ENCODE measurements at regions not wholly inside any gene's neighbourhood (a gene's known extent, or its start where the extent isn't known, plus 50 kb on each side); places are given as distances from the start of the nearest gene placed in this dataset.
"Not testable (repeated sequence)": the region's sequence is repeated elsewhere in the genome, so short reads cannot be mapped to it uniquely, and the experiment has no call there.

DNA sequence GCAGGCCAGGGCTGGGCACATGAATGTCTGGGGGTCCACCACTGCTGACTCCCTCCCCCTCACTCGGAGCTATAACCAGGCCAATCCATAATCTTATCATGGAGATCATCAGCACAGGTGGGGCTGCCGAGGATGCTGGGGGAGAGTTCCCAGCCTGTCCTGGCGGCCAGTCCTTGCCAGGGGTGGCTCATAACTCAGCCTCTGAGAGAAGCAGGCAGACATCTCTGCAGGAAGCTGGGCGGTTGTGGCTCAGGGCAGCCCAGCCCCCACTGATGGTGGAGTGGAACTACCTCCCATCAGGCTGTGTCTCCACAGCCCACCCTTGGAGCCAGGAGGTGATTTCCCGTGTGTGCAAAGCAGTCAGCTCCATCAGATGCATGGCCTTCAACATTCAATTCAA, 109.4 kb upstream of the ZNF92 start:
- H3K4me1 ChIP-seq (ENCODE audit: control insufficient read depth in 1 of 2, insufficient read depth in 1 of 2, low read depth in 1 of 2, low read length in 1 of 2) = no peaks in the 10 kb centered on the region
- H3K9me3 ChIP-seq = no peaks in the 10 kb centered on the region
- peaks cover 31% of the 10 kb centered on the region for H3K27me3 ChIP-seq
- H3K27ac ChIP-seq = no peak overlapping the region
- no peak for TF ChIP-seq CTCF (IDR thresholded peaks at IDR 0.05)
- no peaks in the 10 kb centered on the region for H3K36me3 ChIP-seq
- no peak overlapping the region for H3K4me3 ChIP-seq (ENCODE audit: low read depth in 1 of 2, low read length in 1 of 2)

GRCh38 chr7:65260673-65261072, 113.0 kb upstream of the ZNF92 start:
- H3K27me3 ChIP-seq = peaks cover 11% of the 10 kb centered on the region
- not testable (repeated sequence) for H3K4me3 ChIP-seq (ENCODE audit: low read depth in 1 of 2, low read length in 1 of 2); H3K4me1 ChIP-seq (ENCODE audit: control insufficient read depth in 1 of 2, insufficient read depth in 1 of 2, low read depth in 1 of 2, low read length in 1 of 2); H3K27ac ChIP-seq; H3K36me3 ChIP-seq; H3K9me3 ChIP-seq

DNA sequence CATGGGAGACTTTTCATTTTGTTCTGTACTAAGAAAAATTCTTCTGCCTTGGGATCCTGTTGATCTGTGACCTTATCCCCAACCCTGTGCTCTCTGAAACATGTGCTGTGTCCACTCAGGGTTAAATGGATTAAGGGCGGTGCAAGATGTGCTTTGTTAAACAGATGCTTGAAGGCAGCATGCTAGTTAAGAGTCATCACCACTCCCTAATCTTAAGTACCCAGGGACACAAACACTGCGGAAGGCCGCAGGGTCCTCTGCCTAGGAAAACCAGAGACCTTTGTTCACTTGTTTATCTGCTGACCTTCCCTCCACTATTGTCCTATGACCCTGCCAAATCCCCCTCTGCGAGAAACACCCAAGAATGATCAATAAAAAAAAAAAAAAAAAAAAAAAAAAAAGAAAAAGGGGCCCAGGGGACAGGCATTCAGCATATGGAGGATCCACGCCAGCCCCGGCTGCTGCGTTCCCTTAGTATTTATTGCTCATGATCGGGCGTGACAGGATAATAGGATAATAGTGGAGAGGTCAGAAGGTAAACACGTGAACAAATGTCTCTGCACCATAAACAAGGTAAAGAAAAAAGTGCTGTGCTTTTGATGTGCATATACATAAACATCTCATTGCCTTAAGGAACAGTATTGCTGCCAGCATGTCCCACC, 113.7 kb upstream of the ZNF92 start:
- not testable (repeated sequence) for H3K9me3 ChIP-seq, H3K27ac ChIP-seq

DNA sequence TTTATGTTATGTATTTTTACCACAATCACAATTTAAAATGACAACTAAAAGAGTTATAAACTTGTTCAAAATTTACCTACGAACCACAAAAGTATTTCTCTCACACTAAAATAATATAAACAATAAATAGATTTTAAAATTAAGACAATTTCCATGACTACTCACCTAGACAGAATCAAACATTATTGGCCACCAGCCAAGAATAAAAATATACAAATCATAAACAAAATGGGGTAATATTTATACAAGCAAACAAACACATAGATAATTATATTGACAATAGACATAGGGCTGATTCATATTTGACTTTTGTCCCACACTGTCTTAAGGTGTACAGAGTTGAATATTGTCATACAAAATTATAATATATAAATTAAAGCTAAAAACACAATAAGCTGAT, 119.6 kb upstream of the ZNF92 start:
- no peaks in the 10 kb centered on the region for H3K4me1 ChIP-seq (ENCODE audit: control insufficient read depth in 1 of 2, insufficient read depth in 1 of 2, low read depth in 1 of 2, low read length in 1 of 2)
- H3K36me3 ChIP-seq = no peaks in the 10 kb centered on the region
- no peak overlapping the region for H3K27ac ChIP-seq
- no peaks in the 10 kb centered on the region for H3K9me3 ChIP-seq
- no peak for TF ChIP-seq CTCF (IDR thresholded peaks at IDR 0.05)
- H3K27me3 ChIP-seq = peaks cover 73% of the 10 kb centered on the region
- no peak overlapping the region for H3K4me3 ChIP-seq (ENCODE audit: low read depth in 1 of 2, low read length in 1 of 2)

More for the DNA sequence above, 113.7 kb upstream of the ZNF92 start:
- not testable (repeated sequence) for H3K4me3 ChIP-seq (ENCODE audit: low read depth in 1 of 2, low read length in 1 of 2); H3K36me3 ChIP-seq; H3K4me1 ChIP-seq (ENCODE audit: control insufficient read depth in 1 of 2, insufficient read depth in 1 of 2, low read depth in 1 of 2, low read length in 1 of 2)
- peaks cover 18% of the 10 kb centered on the region for H3K27me3 ChIP-seq

- no peak for TF ChIP-seq CTCF (IDR thresholded peaks at IDR 0.05)
- no peaks in the 10 kb centered on the region for H3K36me3 ChIP-seq
- H3K9me3 ChIP-seq = no peaks in the 10 kb centered on the region
- no peak overlapping the region for H3K27ac ChIP-seq
- H3K4me3 ChIP-seq (ENCODE audit: low read depth in 1 of 2, low read length in 1 of 2) = peak overlapping the region in 1 of 2 experiments; percentile 22
- peaks cover 76% of the 10 kb centered on the region for H3K27me3 ChIP-seq
- no peaks in the 10 kb centered on the region for H3K4me1 ChIP-seq (ENCODE audit: control insufficient read depth in 1 of 2, insufficient read depth in 1 of 2, low read depth in 1 of 2, low read length in 1 of 2)
Measured at GRCh38 chr7:65251851-65252620, 121.6 kb upstream of the ZNF92 start.

DNA sequence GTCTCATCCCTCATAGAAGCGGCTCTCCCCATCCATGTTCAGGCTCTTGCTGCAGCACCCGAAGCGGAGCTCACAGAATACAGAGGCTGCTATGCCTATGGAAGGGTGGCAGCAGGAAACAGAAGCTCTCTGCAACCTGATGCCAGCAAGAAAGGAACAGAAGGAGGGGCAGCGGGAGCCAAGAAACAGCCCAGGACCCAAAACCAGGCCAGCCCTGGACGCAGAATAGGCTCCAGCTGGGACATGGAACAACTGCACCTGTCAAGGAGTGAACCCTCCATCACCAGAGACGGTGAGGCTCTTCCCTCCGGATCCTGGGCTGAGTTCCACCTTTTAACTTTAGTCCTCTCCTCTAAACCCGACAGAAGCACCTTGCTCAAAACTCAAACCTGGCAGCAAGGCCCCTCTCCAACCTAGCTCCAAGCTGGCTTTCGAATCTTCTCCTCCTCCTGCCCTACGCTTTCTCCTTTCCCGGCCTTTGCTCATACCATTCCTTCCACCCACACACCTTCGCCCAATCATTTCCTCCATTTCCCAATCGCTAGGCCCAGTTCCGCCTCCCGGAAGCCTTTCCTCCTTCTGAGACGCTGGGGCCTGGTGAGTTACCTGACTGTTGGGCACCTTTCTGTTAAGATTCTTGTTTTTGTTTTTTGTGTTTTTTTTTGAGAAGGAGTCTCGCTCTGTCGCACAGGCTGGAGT, 122.8 kb upstream of the ZNF92 start:
- H3K9me3 ChIP-seq = no peaks in the 10 kb centered on the region
- no peak overlapping the region for H3K27ac ChIP-seq
- TF ChIP-seq CTCF (IDR thresholded peaks at IDR 0.05) = no peak
- no peak overlapping the region for H3K4me3 ChIP-seq (ENCODE audit: low read depth in 1 of 2, low read length in 1 of 2)
- no peaks in the 10 kb centered on the region for H3K4me1 ChIP-seq (ENCODE audit: control insufficient read depth in 1 of 2, insufficient read depth in 1 of 2, low read depth in 1 of 2, low read length in 1 of 2)
- H3K27me3 ChIP-seq = peaks cover 71% of the 10 kb centered on the region
- no peaks in the 10 kb centered on the region for H3K36me3 ChIP-seq

All from neutrophil (primary cell).